HEK293 (cell line): ENCODE measurements at regions not wholly inside any gene's neighbourhood (a gene's known extent, or its start where the extent isn't known, plus 50 kb on each side); places are given as distances from the start of the nearest gene placed in this dataset.

ENCODE experiments used
- TCF7L2 ChIP-seq: IDR thresholded peaks from 2 replicates; pipeline ENCODE4 v1.6.1; 2011; ENCODE audit warnings: low read depth, mild to moderate bottlenecking, inconsistent platforms, low read length, moderate library complexity, borderline replicate concordance
- YY1 ChIP-seq: fragments of 450-650 bp; formaldehyde crosslinking; IDR thresholded peaks from 2 replicates; pipeline ENCODE4 v1.5.1; 2018; ENCODE audit warnings: missing biosample characterization, missing genetic modification characterization
- ZNF350 ChIP-seq: fragments of 450-650 bp; formaldehyde crosslinking; IDR thresholded peaks from 2 replicates; pipeline ENCODE4 v1.5.0; 2017; ENCODE audit warnings: missing biosample characterization, mild to moderate bottlenecking, missing genetic modification characterization
- ZNF426 ChIP-seq: fragments of 450-650 bp; formaldehyde crosslinking; IDR thresholded peaks from 2 replicates; pipeline ENCODE4 v1.5.1; 2017; ENCODE audit warnings: missing biosample characterization, missing genetic modification characterization, mild to moderate bottlenecking, inconsistent platforms, moderate library complexity
- ZNF768 ChIP-seq: fragments of 450-650 bp; formaldehyde crosslinking; IDR thresholded peaks from 2 replicates; pipeline ENCODE4 v1.5.1; 2018; ENCODE audit warnings: missing biosample characterization, mild to moderate bottlenecking, missing genetic modification characterization
- TF ChIP-seq, protein P1 (sequence below): fragments of 450-650 bp; formaldehyde crosslinking; IDR thresholded peaks from 2 replicates; pipeline ENCODE4 v1.5.1; 2016; ENCODE audit warnings: missing biosample characterization, missing genetic modification characterization
- TF ChIP-seq, protein P2 (sequence below): fragments of 450-650 bp; formaldehyde crosslinking; IDR thresholded peaks from 2 replicates; pipeline ENCODE4 v1.5.1; 2017; ENCODE audit warnings: missing biosample characterization, missing genetic modification characterization
- TF ChIP-seq, protein P3 (sequence below): IDR thresholded peaks from 2 replicates; pipeline ENCODE4 v1.6.1; 2011; ENCODE audit warnings: mild to moderate bottlenecking, low read depth, low read length, borderline replicate concordance

DNA sequence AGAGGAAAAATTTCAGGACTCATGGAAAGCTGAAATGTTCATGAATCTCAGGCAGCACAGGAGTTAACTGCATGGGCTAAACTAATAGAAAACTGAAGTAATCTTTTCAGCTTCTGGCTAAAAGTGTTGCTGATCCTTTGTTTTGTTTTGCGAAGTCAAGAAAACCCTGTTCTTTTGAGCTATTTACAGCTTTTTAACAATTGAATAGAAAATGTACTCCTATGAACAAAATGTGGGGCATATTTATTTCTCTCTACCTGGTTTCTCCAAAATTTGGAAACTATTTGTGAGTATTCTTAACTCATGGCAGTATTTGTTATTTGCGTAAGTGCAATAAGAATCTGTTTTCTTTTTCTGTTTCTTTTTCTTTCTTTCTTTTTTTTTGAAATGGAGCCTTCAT, 818.8 kb upstream of the CITED2 start:
- no peak for TF ChIP-seq ZNF350
- TF ChIP-seq, protein P1, sequence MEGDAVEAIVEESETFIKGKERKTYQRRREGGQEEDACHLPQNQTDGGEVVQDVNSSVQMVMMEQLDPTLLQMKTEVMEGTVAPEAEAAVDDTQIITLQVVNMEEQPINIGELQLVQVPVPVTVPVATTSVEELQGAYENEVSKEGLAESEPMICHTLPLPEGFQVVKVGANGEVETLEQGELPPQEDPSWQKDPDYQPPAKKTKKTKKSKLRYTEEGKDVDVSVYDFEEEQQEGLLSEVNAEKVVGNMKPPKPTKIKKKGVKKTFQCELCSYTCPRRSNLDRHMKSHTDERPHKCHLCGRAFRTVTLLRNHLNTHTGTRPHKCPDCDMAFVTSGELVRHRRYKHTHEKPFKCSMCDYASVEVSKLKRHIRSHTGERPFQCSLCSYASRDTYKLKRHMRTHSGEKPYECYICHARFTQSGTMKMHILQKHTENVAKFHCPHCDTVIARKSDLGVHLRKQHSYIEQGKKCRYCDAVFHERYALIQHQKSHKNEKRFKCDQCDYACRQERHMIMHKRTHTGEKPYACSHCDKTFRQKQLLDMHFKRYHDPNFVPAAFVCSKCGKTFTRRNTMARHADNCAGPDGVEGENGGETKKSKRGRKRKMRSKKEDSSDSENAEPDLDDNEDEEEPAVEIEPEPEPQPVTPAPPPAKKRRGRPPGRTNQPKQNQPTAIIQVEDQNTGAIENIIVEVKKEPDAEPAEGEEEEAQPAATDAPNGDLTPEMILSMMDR = no peak
- TF ChIP-seq TCF7L2 = no peak
- TF ChIP-seq, protein P2, sequence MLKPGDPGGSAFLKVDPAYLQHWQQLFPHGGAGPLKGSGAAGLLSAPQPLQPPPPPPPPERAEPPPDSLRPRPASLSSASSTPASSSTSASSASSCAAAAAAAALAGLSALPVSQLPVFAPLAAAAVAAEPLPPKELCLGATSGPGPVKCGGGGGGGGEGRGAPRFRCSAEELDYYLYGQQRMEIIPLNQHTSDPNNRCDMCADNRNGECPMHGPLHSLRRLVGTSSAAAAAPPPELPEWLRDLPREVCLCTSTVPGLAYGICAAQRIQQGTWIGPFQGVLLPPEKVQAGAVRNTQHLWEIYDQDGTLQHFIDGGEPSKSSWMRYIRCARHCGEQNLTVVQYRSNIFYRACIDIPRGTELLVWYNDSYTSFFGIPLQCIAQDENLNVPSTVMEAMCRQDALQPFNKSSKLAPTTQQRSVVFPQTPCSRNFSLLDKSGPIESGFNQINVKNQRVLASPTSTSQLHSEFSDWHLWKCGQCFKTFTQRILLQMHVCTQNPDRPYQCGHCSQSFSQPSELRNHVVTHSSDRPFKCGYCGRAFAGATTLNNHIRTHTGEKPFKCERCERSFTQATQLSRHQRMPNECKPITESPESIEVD (tag by site-specific recombination) = no peak
- no peak for TF ChIP-seq ZNF426 (tag by site-specific recombination)
- no peak for TF ChIP-seq YY1
- TF ChIP-seq, protein P3, sequence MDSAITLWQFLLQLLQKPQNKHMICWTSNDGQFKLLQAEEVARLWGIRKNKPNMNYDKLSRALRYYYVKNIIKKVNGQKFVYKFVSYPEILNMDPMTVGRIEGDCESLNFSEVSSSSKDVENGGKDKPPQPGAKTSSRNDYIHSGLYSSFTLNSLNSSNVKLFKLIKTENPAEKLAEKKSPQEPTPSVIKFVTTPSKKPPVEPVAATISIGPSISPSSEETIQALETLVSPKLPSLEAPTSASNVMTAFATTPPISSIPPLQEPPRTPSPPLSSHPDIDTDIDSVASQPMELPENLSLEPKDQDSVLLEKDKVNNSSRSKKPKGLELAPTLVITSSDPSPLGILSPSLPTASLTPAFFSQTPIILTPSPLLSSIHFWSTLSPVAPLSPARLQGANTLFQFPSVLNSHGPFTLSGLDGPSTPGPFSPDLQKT = no peak
- TF ChIP-seq ZNF768 = no peak
